PC-3 (cell line): ENCODE measurements at regions not wholly inside any gene's neighbourhood (a gene's known extent, or its start where the extent isn't known, plus 50 kb on each side); places are given as distances from the start of the nearest gene placed in this dataset.

Experiments
- ATAC-seq: fragments of 200-7000 bp; cut with Tn5 transposase; 2 replicates; pipeline ENCODE4 v1.9.1; 2020; ENCODE audit warnings: mild to moderate bottlenecking, moderate library complexity
- BruUV-seq: library from RNA; stranded (reverse); fragments of 400-500 nt; replicated peaks from 2 replicates; lab custom pipeline; 2021; lab: Mats Ljungman, UMichigan
- CTCF ChIA-PET: fragments of 300-600 bp; sonication (Branson Sonifier 250); formaldehyde crosslinking; loops from one replicate; lab custom pipeline; 2022; ENCODE audit warnings: antibody characterized with exemption; lab: Charles Lee
- POLR2A ChIA-PET: fragments of 300-600 bp; sonication (Branson Sonifier 250); formaldehyde crosslinking; loops from one replicate; lab custom pipeline; 2022; ENCODE audit warnings: antibody characterized with exemption; ENCODE audit not compliant: unreplicated experiment; lab: Charles Lee
- DNase-seq: peaks from one replicate; pipeline ENCODE4 v3.0.0-alpha.2; 2015
- H2AFZ ChIP-seq: fragments of 300-600 bp; sonication (generic); 2 replicates; pipeline ENCODE4 v1.6.0; 2016; ENCODE audit warnings: antibody characterized with exemption, low read length
- H3F3A ChIP-seq: fragments of 300-600 bp; sonication (generic); one replicate; pipeline ENCODE4 v1.6.0; 2017; ENCODE audit warnings: antibody characterized with exemption, low read length, control low read depth, mild to moderate bottlenecking; ENCODE audit not compliant: unreplicated experiment
- H3K27ac ChIP-seq: fragments of 300-600 bp; sonication (generic); 2 replicates; pipeline ENCODE4 v1.5.1; 2016; ENCODE audit warnings: mild to moderate bottlenecking, low read length
- H3K27me3 ChIP-seq: fragments of 300-600 bp; sonication (generic); 2 replicates; pipeline ENCODE4 v1.6.1; 2016; ENCODE audit warnings: low read length, mixed read lengths
- H3K36me3 ChIP-seq: fragments of 300-600 bp; sonication (generic); 2 replicates; pipeline ENCODE4 v1.6.1; 2016; ENCODE audit warnings: low read depth, mixed run types, low read length, mixed read lengths
- H3K4me1 ChIP-seq: fragments of 300-600 bp; sonication (generic); 2 replicates; pipeline ENCODE4 v1.5.1; 2016; ENCODE audit warnings: low read length; ENCODE audit not compliant: insufficient read depth
- H3K4me2 ChIP-seq: fragments of 300-600 bp; sonication (generic); 2 replicates; pipeline ENCODE4 v1.6.0; 2016; ENCODE audit warnings: low read length
- H3K4me3 ChIP-seq: fragments of 300-600 bp; sonication (generic); 2 replicates; pipeline ENCODE4 v1.5.1; 2016; ENCODE audit warnings: mild to moderate bottlenecking, low read length, mixed read lengths
- H3K79me2 ChIP-seq: fragments of 300-600 bp; sonication (generic); 2 replicates; pipeline ENCODE4 v1.6.1; 2017; ENCODE audit warnings: low read length, mixed read lengths
- H3K9ac ChIP-seq: fragments of 300-600 bp; sonication (generic); 2 replicates; pipeline ENCODE4 v1.6.0; 2016; ENCODE audit warnings: mild to moderate bottlenecking, low read length
- H3K9me2 ChIP-seq: fragments of 300-600 bp; sonication (generic); replicated peaks from 2 replicates; pipeline ENCODE4 v1.6.1; 2016; ENCODE audit warnings: mixed run types, low read length, mixed read lengths
- H3K9me3 ChIP-seq: fragments of 300-600 bp; sonication (generic); 2 replicates; pipeline ENCODE4 v1.6.1; 2016; ENCODE audit warnings: low read length, mixed read lengths
- H4K20me1 ChIP-seq: fragments of 300-600 bp; sonication (generic); 2 replicates; pipeline ENCODE4 v1.6.1; 2016; ENCODE audit warnings: low read length, mixed read lengths
- EZH2 ChIP-seq: fragments of 300-600 bp; sonication (generic); IDR thresholded peaks from one replicate; pipeline ENCODE4 v1.6.1; 2017; ENCODE audit warnings: antibody characterized with exemption, mild to moderate bottlenecking, low read length; ENCODE audit not compliant: unreplicated experiment
- EZH2phosphoT487 ChIP-seq: fragments of 300-600 bp; sonication (generic); IDR thresholded peaks from 2 replicates; pipeline ENCODE4 v1.6.1; 2018; ENCODE audit warnings: mild to moderate bottlenecking, antibody characterized with exemption, low read length, borderline replicate concordance
- intact Hi-C: fragments of 100-400 bp; cut with micrococcal nuclease; formaldehyde crosslinking; loops from 2 replicates; pipeline ENCODE4 v1.9.0; 2023
- TF ChIP-seq, protein P1 (sequence below): fragments of 300-600 bp; sonication (generic); conservative IDR thresholded peaks from 2 replicates; pipeline ENCODE4 v1.5.1; 2017; ENCODE audit warnings: antibody characterized with exemption, low read depth, mild to moderate bottlenecking, low read length

DNA sequence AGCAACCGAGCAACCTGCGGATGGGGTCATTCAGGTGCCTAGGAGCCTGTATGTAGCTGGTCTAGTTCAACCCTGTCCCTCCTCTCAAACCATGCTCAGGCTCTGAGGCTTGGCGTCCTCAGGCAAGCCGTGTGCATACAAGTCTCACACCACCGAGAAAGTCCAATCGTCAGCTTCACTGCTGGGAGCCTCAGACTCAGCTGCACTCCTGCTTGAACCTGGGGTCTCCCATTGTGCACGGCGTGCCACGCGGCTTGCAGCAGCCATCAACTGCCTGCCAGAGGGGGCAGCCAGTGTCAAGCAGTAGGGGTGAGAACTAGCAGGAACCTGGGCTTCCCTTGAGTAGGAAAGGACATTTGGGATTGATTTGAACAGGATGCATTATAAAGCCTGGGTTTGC is 1064.6 kb downstream of the BCL11B start:
- no peak overlapping the region for H3K4me3 ChIP-seq
- intact Hi-C loops = no loop called here
- H3K4me2 ChIP-seq = no peak overlapping the region
- no peaks in the 10 kb centered on the region for H3K79me2 ChIP-seq
- ChIA-PET POLR2A (no interaction called here), CTCF (no interaction called here)
- no peak overlapping the region for H3K9ac ChIP-seq
- no peaks in the 10 kb centered on the region for H3K36me3 ChIP-seq
- H3K27me3 ChIP-seq = no peaks in the 10 kb centered on the region
- ATAC-seq = no peak
- no peaks in the 10 kb centered on the region for H3K9me3 ChIP-seq
- DNase-seq = no peak
- H4K20me1 ChIP-seq = no peaks in the 10 kb centered on the region
- no peaks in the 10 kb centered on the region for H3K9me2 ChIP-seq
- no TSS peak for BruUV-seq
- no peak overlapping the region for H3K27ac ChIP-seq
- H3F3A ChIP-seq = no peaks in the 10 kb centered on the region
- TF ChIP-seq, protein P1, sequence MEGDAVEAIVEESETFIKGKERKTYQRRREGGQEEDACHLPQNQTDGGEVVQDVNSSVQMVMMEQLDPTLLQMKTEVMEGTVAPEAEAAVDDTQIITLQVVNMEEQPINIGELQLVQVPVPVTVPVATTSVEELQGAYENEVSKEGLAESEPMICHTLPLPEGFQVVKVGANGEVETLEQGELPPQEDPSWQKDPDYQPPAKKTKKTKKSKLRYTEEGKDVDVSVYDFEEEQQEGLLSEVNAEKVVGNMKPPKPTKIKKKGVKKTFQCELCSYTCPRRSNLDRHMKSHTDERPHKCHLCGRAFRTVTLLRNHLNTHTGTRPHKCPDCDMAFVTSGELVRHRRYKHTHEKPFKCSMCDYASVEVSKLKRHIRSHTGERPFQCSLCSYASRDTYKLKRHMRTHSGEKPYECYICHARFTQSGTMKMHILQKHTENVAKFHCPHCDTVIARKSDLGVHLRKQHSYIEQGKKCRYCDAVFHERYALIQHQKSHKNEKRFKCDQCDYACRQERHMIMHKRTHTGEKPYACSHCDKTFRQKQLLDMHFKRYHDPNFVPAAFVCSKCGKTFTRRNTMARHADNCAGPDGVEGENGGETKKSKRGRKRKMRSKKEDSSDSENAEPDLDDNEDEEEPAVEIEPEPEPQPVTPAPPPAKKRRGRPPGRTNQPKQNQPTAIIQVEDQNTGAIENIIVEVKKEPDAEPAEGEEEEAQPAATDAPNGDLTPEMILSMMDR = no peak
- TF ChIP-seq EZH2 = no peak
- no peak for TF ChIP-seq EZH2phosphoT487
- no peak overlapping the region for H2AFZ ChIP-seq
- no peaks in the 10 kb centered on the region for H3K4me1 ChIP-seq

DNA sequence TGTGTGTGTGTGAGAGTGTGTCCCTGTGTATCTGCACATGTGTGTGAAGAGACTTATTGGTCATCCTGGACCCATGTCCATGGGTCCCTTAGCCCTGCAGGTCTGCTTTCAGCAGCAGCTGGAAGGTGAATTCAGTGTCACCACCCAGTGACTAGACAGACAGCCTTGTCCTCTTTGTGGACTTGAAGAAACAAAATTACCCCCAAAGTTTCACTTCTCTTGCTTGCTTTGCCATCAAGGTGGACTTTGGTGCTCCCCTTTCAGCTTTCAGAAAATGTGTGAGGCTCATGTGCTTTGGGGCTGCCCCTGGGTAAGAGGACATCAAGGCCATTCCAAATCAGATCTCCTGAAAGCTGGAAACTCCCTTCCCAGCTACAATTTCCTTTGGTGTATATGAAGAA is 1063.8 kb downstream of the BCL11B start:
- BruUV-seq = no TSS peak
- CTCF ChIA-PET = no interaction called here

DNA sequence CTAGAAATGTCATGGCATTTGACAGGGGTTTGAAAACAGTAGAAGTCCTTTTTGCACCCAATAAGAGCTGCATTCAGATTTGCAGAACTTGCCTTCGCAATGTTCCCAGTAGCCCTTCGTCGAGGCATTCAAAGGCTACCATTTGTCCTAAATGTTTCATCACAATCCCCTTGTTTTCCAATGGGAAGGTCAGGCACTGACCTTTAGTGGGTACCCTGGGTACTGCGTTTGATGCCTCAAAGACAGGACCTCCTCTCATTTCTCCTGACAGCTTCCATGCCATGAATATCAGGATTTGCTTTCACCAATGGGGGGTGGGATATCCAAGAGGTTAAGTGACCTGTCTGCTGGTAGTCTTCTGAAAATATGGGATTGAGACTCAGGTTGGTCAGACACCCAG is 1063.1 kb downstream of the BCL11B start:
- no peak overlapping the region for H3K4me3 ChIP-seq
- intact Hi-C loops = no loop called here
- CTCF ChIA-PET = no interaction called here
- POLR2A ChIA-PET = no interaction called here
- no peaks in the 10 kb centered on the region for H3K79me2 ChIP-seq
- H3K9me2 ChIP-seq = no peaks in the 10 kb centered on the region
- no peaks in the 10 kb centered on the region for H3K36me3 ChIP-seq
- no peak overlapping the region for H3K4me2 ChIP-seq
- TF ChIP-seq EZH2phosphoT487 (no peak), EZH2 (no peak)
- TF ChIP-seq, protein P1 = no peak
- H3K4me1 ChIP-seq = no peaks in the 10 kb centered on the region
- H3F3A ChIP-seq = no peaks in the 10 kb centered on the region
- H2AFZ ChIP-seq = no peak overlapping the region
- no peaks in the 10 kb centered on the region for H3K27me3 ChIP-seq
- H3K27ac ChIP-seq = no peak overlapping the region
- ATAC-seq = no peak
- H3K9me3 ChIP-seq = no peaks in the 10 kb centered on the region
- no peaks in the 10 kb centered on the region for H4K20me1 ChIP-seq
- no peak for DNase-seq
- BruUV-seq = no TSS peak
- no peak overlapping the region for H3K9ac ChIP-seq

More for the DNA sequence above, 1063.8 kb downstream of the BCL11B start:
- ATAC-seq = no peak
- Histone ChIP-seq H3K4me2 (no peak overlapping the region), H3K27ac (no peak overlapping the region), H3K79me2 (no peaks in the 10 kb centered on the region), H3K4me3 (no peak overlapping the region), H3K9ac (no peak overlapping the region), H4K20me1 (no peaks in the 10 kb centered on the region), H3K27me3 (no peaks in the 10 kb centered on the region), H3K36me3 (no peaks in the 10 kb centered on the region), H3K9me3 (no peaks in the 10 kb centered on the region), H3F3A (no peaks in the 10 kb centered on the region), H3K9me2 (no peaks in the 10 kb centered on the region), H2AFZ (no peak overlapping the region), H3K4me1 (no peaks in the 10 kb centered on the region)
- no peak for DNase-seq
- intact Hi-C loops = no loop called here
- POLR2A ChIA-PET = no interaction called here
- no peak for TF ChIP-seq EZH2
- no peak for TF ChIP-seq EZH2phosphoT487
- TF ChIP-seq, protein P1 = no peak
